GM13976 (cell line): ENCODE measurements at regions not wholly inside any gene's neighbourhood (a gene's known extent, or its start where the extent isn't known, plus 50 kb on each side); places are given as distances from the start of the nearest gene placed in this dataset.

Experiments used
- DNase-seq: peaks from one replicate; pipeline ENCODE4 v3.0.0; 2012; ENCODE audit warnings: low spot score
- in situ Hi-C: fragments of 300-500 bp; cut with MboI; formaldehyde crosslinking; loops from one replicate; pipeline ENCODE4 v1.12.0; 2022; ENCODE audit warnings: low sequenced_read_pairs, mixed read lengths, inconsistent platforms; ENCODE audit not compliant: unreplicated experiment
- TF ChIP-seq, protein P1 (sequence below): IDR thresholded peaks from 2 replicates; pipeline ENCODE4 v1.5.1; 2012; ENCODE audit warnings: borderline replicate concordance, mild to moderate bottlenecking; ENCODE audit not compliant: insufficient read depth; ENCODE audit errors: extremely low read depth, missing control alignments, control extremely low read depth

- DNase-seq = peak; percentile 61
- in situ Hi-C loops = no loop called here
- TF ChIP-seq, protein P1, sequence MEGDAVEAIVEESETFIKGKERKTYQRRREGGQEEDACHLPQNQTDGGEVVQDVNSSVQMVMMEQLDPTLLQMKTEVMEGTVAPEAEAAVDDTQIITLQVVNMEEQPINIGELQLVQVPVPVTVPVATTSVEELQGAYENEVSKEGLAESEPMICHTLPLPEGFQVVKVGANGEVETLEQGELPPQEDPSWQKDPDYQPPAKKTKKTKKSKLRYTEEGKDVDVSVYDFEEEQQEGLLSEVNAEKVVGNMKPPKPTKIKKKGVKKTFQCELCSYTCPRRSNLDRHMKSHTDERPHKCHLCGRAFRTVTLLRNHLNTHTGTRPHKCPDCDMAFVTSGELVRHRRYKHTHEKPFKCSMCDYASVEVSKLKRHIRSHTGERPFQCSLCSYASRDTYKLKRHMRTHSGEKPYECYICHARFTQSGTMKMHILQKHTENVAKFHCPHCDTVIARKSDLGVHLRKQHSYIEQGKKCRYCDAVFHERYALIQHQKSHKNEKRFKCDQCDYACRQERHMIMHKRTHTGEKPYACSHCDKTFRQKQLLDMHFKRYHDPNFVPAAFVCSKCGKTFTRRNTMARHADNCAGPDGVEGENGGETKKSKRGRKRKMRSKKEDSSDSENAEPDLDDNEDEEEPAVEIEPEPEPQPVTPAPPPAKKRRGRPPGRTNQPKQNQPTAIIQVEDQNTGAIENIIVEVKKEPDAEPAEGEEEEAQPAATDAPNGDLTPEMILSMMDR = no peak
These were observed 104.1 kb upstream of the E2F8 start for GRCh38 chr11:19344661-19345518.

GRCh38 chr11:19342036-19342435 is 101.3 kb upstream of the E2F8 start:
- TF ChIP-seq, protein P1 = no peak
- DNase-seq = no peak
- in situ Hi-C loops = no loop called here

DNA sequence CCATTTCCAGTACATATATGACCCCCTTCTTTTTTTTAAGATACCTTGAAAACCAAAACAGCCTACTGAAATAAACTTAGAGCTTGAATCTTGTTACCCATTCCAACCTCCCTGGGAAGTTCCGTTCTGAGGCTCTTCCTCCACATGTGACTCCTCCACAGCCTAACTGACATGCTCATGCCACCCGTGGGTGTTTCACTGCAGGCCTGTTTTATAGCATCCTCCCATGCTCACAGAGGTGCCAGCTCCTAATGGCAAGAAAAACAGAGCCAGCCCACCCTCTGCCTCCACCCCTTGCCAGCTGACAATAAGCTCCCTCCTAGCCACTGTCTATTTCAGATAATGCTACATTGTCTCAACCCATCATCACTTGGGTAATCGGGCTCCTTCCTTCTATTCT is 97.6 kb upstream of the E2F8 start:
- no peak for DNase-seq
- TF ChIP-seq, protein P1 = no peak
- in situ Hi-C loops = no loop called here

GRCh38 chr11:19337779-19338178 is 97.0 kb upstream of the E2F8 start:
- DNase-seq = no peak
- TF ChIP-seq, protein P1 = no peak
- in situ Hi-C loops = no loop called here

GRCh38 chr11:19336331-19336730 is 95.6 kb upstream of the E2F8 start:
- in situ Hi-C loops = no loop called here
- DNase-seq = no peak
- TF ChIP-seq, protein P1 = no peak

- in situ Hi-C loops = no loop called here
- peak; percentile 44 for DNase-seq
- TF ChIP-seq, protein P1 = no peak
These were observed 91.7 kb upstream of the E2F8 start for GRCh38 chr11:19332476-19332875.
